HEK293 (cell line): ENCODE measurements at regions not wholly inside any gene's neighbourhood (a gene's known extent, or its start where the extent isn't known, plus 50 kb on each side); places are given as distances from the start of the nearest gene placed in this dataset.

Source experiments
- CTCF ChIA-PET: fragments of 350-600 bp; formaldehyde crosslinking; extraction: SDS; loops from one replicate; lab custom pipeline; 2021; ENCODE audit warnings: antibody characterized with exemption; lab: Yijun Ruan, JAX
- POLR2A ChIA-PET: fragments of 300-600 bp; formaldehyde crosslinking; extraction: SDS; loops from one replicate; lab custom pipeline; 2020; ENCODE audit warnings: antibody characterized with exemption, inconsistent platforms; lab: Yijun Ruan, JAX
- H3K27ac ChIP-seq: fragments of 200-500 bp; sonication (Bioruptor generic); 2 replicates; pipeline ENCODE4 v1.5.1; 2014; ENCODE audit warnings: low read depth, low read length, control low read depth, inconsistent platforms; ENCODE audit errors: extremely low read depth
- H3K36me3 ChIP-seq, 2 experiments: fragments of 200-500 bp in 1 of 2; sonication (Bioruptor generic) in 1 of 2; 1 replicate in 1 of 2; 2 replicates in 1 of 2; pipeline ENCODE4 v1.5.1; 2014 to 2017; ENCODE audit warnings: inconsistent platforms in 2 of 2, low read length in 2 of 2; ENCODE audit not compliant: control insufficient read depth in 2 of 2, insufficient read depth in 1 of 2
- H3K4me1 ChIP-seq: fragments of 200-500 bp; sonication (Bioruptor generic); 2 replicates; pipeline ENCODE4 v1.5.1; 2014; ENCODE audit warnings: mild to moderate bottlenecking, low read length, inconsistent platforms; ENCODE audit not compliant: control insufficient read depth, insufficient read depth
- H3K4me3 ChIP-seq: 2 replicates; pipeline ENCODE4 v1.5.1; 2011; ENCODE audit warnings: low read depth, mild to moderate bottlenecking, control low read depth, low read length, moderate library complexity
- H3K9me3 ChIP-seq: fragments of 200-500 bp; sonication (Bioruptor generic); 2 replicates; pipeline ENCODE4 v1.5.1; 2014; ENCODE audit warnings: low read depth, low read length, inconsistent platforms; ENCODE audit not compliant: control insufficient read depth, insufficient read depth
- EGR2 ChIP-seq: fragments of 450-650 bp; formaldehyde crosslinking; IDR thresholded peaks from 2 replicates; pipeline ENCODE4 v1.5.1; 2016; ENCODE audit warnings: low read depth, missing biosample characterization, missing genetic modification characterization
- GLIS1 ChIP-seq: fragments of 450-650 bp; formaldehyde crosslinking; IDR thresholded peaks from 2 replicates; pipeline ENCODE4 v1.5.1; 2016; ENCODE audit warnings: missing biosample characterization, missing genetic modification characterization
- INSM2 ChIP-seq: fragments of 450-650 bp; formaldehyde crosslinking; IDR thresholded peaks from 2 replicates; pipeline ENCODE4 v1.5.1; 2016; ENCODE audit warnings: missing biosample characterization, missing genetic modification characterization
- KLF10 ChIP-seq: fragments of 450-650 bp; IDR thresholded peaks from 2 replicates; pipeline ENCODE4 v1.5.1; 2018; ENCODE audit warnings: missing biosample characterization, mild to moderate bottlenecking, missing genetic modification characterization
- KLF9 ChIP-seq: fragments of 450-650 bp; formaldehyde crosslinking; IDR thresholded peaks from 2 replicates; pipeline ENCODE4 v1.5.1; 2016; ENCODE audit warnings: missing biosample characterization, missing genetic modification characterization, low read depth
- OSR2 ChIP-seq: fragments of 450-650 bp; formaldehyde crosslinking; IDR thresholded peaks from 2 replicates; pipeline ENCODE4 v1.5.1; 2016; ENCODE audit warnings: missing biosample characterization, missing genetic modification characterization
- PRDM1 ChIP-seq: fragments of 450-650 bp; formaldehyde crosslinking; IDR thresholded peaks from 2 replicates; pipeline ENCODE4; 2016; ENCODE audit warnings: missing biosample characterization, missing genetic modification characterization
- REPIN1 ChIP-seq: fragments of 450-650 bp; formaldehyde crosslinking; IDR thresholded peaks from 2 replicates; pipeline ENCODE4 v1.5.1; 2017; ENCODE audit warnings: missing biosample characterization, missing genetic modification characterization, low read depth
- ZBTB20 ChIP-seq: fragments of 450-650 bp; formaldehyde crosslinking; IDR thresholded peaks from 2 replicates; pipeline ENCODE4 v1.5.1; 2016; ENCODE audit warnings: missing biosample characterization, missing genetic modification characterization
- ZBTB7A ChIP-seq: fragments of 450-650 bp; formaldehyde crosslinking; IDR thresholded peaks from 2 replicates; pipeline ENCODE4 v1.5.1; 2016; ENCODE audit warnings: low read depth, missing biosample characterization, missing genetic modification characterization
- ZEB2 ChIP-seq: fragments of 450-650 bp; formaldehyde crosslinking; IDR thresholded peaks from 2 replicates; pipeline ENCODE4 v1.5.1; 2016; ENCODE audit warnings: missing biosample characterization, missing genetic modification characterization
- ZIC2 ChIP-seq: fragments of 450-650 bp; formaldehyde crosslinking; IDR thresholded peaks from 2 replicates; pipeline ENCODE4 v1.5.1; 2016; ENCODE audit warnings: missing biosample characterization, missing genetic modification characterization
- ZNF121 ChIP-seq: fragments of 450-650 bp; formaldehyde crosslinking; IDR thresholded peaks from 2 replicates; pipeline ENCODE4 v1.5.1; 2016; ENCODE audit warnings: missing biosample characterization, missing genetic modification characterization
- ZNF138 ChIP-seq: fragments of 450-650 bp; formaldehyde crosslinking; IDR thresholded peaks from 2 replicates; pipeline ENCODE4 v1.5.1; 2016; ENCODE audit warnings: missing biosample characterization, missing genetic modification characterization, borderline replicate concordance
- ZNF146 ChIP-seq: fragments of 450-650 bp; formaldehyde crosslinking; IDR thresholded peaks from 2 replicates; pipeline ENCODE4 v1.5.1; 2016; ENCODE audit warnings: missing biosample characterization, missing genetic modification characterization
- ZNF155 ChIP-seq: fragments of 450-650 bp; formaldehyde crosslinking; IDR thresholded peaks from 2 replicates; pipeline ENCODE4 v1.5.1; 2016; ENCODE audit warnings: missing biosample characterization, missing genetic modification characterization
- ZNF175 ChIP-seq: fragments of 450-650 bp; formaldehyde crosslinking; IDR thresholded peaks from 2 replicates; pipeline ENCODE4 v1.5.1; 2016; ENCODE audit warnings: missing biosample characterization, missing genetic modification characterization
- ZNF19 ChIP-seq: fragments of 450-650 bp; formaldehyde crosslinking; IDR thresholded peaks from 2 replicates; pipeline ENCODE4; 2016; ENCODE audit warnings: missing biosample characterization, missing genetic modification characterization, low read depth
- ZNF211 ChIP-seq: fragments of 450-650 bp; formaldehyde crosslinking; IDR thresholded peaks from 2 replicates; pipeline ENCODE4 v1.5.1; 2016; ENCODE audit warnings: low read depth, missing biosample characterization, missing genetic modification characterization
- ZNF335 ChIP-seq: fragments of 450-650 bp; formaldehyde crosslinking; conservative IDR thresholded peaks from 2 replicates; pipeline ENCODE4 v1.5.1; 2016; ENCODE audit warnings: missing biosample characterization, missing genetic modification characterization
- ZNF350 ChIP-seq: fragments of 450-650 bp; formaldehyde crosslinking; IDR thresholded peaks from 2 replicates; pipeline ENCODE4 v1.5.0; 2017; ENCODE audit warnings: missing biosample characterization, mild to moderate bottlenecking, missing genetic modification characterization
- ZNF488 ChIP-seq: fragments of 450-650 bp; formaldehyde crosslinking; IDR thresholded peaks from 2 replicates; pipeline ENCODE4 v1.5.1; 2016; ENCODE audit warnings: missing biosample characterization, missing genetic modification characterization
- ZNF544 ChIP-seq: fragments of 450-650 bp; formaldehyde crosslinking; IDR thresholded peaks from 2 replicates; pipeline ENCODE4 v1.5.0; 2017; ENCODE audit warnings: missing biosample characterization, missing genetic modification characterization
- ZNF585B ChIP-seq: fragments of 450-650 bp; formaldehyde crosslinking; IDR thresholded peaks from 2 replicates; pipeline ENCODE4 v1.5.1; 2016; ENCODE audit warnings: missing biosample characterization, missing genetic modification characterization
- ZNF621 ChIP-seq: fragments of 450-650 bp; formaldehyde crosslinking; IDR thresholded peaks from 2 replicates; pipeline ENCODE4 v1.5.1; 2017; ENCODE audit warnings: missing biosample characterization, missing genetic modification characterization
- ZNF623 ChIP-seq: fragments of 450-650 bp; formaldehyde crosslinking; IDR thresholded peaks from 2 replicates; pipeline ENCODE4 v1.5.1; 2016; ENCODE audit warnings: missing biosample characterization, missing genetic modification characterization
- ZNF660 ChIP-seq: fragments of 450-650 bp; IDR thresholded peaks from 2 replicates; pipeline ENCODE4 v1.5.1; 2018; ENCODE audit warnings: missing biosample characterization, mild to moderate bottlenecking, missing genetic modification characterization
- ZNF777 ChIP-seq: fragments of 450-650 bp; formaldehyde crosslinking; IDR thresholded peaks from 2 replicates; pipeline ENCODE4 v1.5.1; 2017; ENCODE audit warnings: missing biosample characterization, missing genetic modification characterization, borderline replicate concordance
- TF ChIP-seq, protein P1 (sequence below): fragments of 450-650 bp; formaldehyde crosslinking; IDR thresholded peaks from 2 replicates; pipeline ENCODE4 v1.5.1; 2016; ENCODE audit warnings: missing biosample characterization, missing genetic modification characterization
- TF ChIP-seq, protein P2 (sequence below): IDR thresholded peaks from 2 replicates; pipeline ENCODE4 v1.6.1; 2011; ENCODE audit warnings: mild to moderate bottlenecking, low read depth, low read length, borderline replicate concordance
- TF ChIP-seq, protein P3 (sequence below): fragments of 450-650 bp; formaldehyde crosslinking; IDR thresholded peaks from 2 replicates; pipeline ENCODE4 v1.5.1; 2016; ENCODE audit warnings: missing biosample characterization, missing genetic modification characterization

DNA sequence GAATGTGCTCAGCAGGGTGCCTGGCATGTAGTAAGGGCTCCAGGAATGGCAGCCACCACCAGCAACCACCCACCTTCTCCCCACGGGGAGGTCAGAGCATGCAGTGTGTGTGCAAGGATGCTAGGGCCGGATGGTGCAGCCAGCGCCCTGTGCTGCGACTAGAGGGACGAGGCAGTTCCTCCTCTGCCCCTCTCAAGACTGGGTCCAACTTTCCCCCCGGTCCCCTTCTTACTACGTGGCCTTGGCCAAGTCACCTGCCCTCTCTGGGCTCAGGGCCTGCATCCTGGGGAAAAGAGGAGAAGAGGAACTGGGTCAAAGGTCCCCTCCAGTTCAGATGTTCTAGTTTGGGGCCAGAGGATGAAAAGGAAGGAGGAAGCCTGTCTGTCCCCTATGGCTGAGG is 71.6 kb upstream of the TARDBP start (continued):
- no peak for TF ChIP-seq ZNF660
- TF ChIP-seq INSM2 (tag by site-specific recombination), result no peak
- TF ChIP-seq ZNF121 (tag by site-specific recombination), result no peak
- TF ChIP-seq ZNF175 (tag by site-specific recombination), result no peak
- TF ChIP-seq, protein P1, sequence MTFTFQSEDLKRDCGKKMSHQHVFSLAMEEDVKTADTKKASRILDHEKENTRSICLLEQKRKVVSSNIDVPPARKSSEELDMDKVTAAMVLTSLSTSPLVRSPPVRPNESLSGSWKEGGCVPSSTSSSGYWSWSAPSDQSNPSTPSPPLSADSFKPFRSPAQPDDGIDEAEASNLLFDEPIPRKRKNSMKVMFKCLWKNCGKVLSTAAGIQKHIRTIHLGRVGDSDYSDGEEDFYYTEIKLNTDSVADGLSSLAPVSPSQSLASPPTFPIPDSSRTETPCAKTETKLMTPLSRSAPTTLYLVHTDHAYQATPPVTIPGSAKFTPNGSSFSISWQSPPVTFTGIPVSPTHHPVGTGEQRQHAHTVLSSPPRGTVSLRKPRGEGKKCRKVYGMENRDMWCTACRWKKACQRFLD, result no peak

GRCh38 chr1:10941891-10942541 is 70.4 kb upstream of the TARDBP start:
- H3K27ac ChIP-seq, result no peak overlapping the region
- ChIA-PET POLR2A (interaction anchor here (0.6 to 0.7 kb wide), 2 partner anchors 56 to 70 kb away, joined by 3 to 4 read pairs; partner anchors contain the start of gene TARDBP), CTCF (interaction anchor here (0.5 to 1.6 kb wide), 28 partner anchors 10 to 444 kb away, joined by 3 to 17 read pairs (median 3); no protein-coding TSS in a partner anchor)
- H3K4me3 ChIP-seq, result no peak overlapping the region; the same call in 1 of the 2 replicates
- H3K4me1 ChIP-seq, result peaks cover 3% of the 10 kb centered on the region; the same call in 1 of the 2 replicates
- no peaks in the 10 kb centered on the region for H3K36me3 ChIP-seq
- H3K9me3 ChIP-seq, result no peaks in the 10 kb centered on the region
- TF ChIP-seq ZNF138 (no peak), ZNF621 (tag by site-specific recombination) (no peak), ZEB2 (tag by site-specific recombination) (peak; percentile 61; the same call in 1 of the 2 replicates), ZBTB7A (tag by site-specific recombination) (peak; percentile 54; the same call in 1 of the 2 replicates), ZNF488 (no peak), ZNF155 (tag by site-specific recombination) (no peak), ZNF335 (peak; percentile 76), ZNF350 (tag by site-specific recombination) (no peak), PRDM1 (tag by site-specific recombination) (no peak), ZNF19 (tag by site-specific recombination) (no peak), ZNF777 (no peak), ZNF623 (tag by site-specific recombination) (no peak), ZNF211 (tag by site-specific recombination) (no peak), GLIS1 (peak; percentile 93), ZNF146 (tag by site-specific recombination) (no peak), OSR2 (tag by site-specific recombination) (no peak), ZNF585B (tag by site-specific recombination) (no peak), ZNF544 (tag by site-specific recombination) (no peak), EGR2 (tag by site-specific recombination) (peak; percentile 48; the same call in 1 of the 2 replicates), REPIN1 (tag by site-specific recombination) (no peak), ZIC2 (tag by site-specific recombination) (peak; percentile 66), ZBTB20 (tag by site-specific recombination) (no peak), KLF10 (tag by site-specific recombination) (no peak), KLF9 (tag by site-specific recombination) (no peak)
- TF ChIP-seq, protein P2, sequence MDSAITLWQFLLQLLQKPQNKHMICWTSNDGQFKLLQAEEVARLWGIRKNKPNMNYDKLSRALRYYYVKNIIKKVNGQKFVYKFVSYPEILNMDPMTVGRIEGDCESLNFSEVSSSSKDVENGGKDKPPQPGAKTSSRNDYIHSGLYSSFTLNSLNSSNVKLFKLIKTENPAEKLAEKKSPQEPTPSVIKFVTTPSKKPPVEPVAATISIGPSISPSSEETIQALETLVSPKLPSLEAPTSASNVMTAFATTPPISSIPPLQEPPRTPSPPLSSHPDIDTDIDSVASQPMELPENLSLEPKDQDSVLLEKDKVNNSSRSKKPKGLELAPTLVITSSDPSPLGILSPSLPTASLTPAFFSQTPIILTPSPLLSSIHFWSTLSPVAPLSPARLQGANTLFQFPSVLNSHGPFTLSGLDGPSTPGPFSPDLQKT, result no peak
- TF ChIP-seq, protein P3, sequence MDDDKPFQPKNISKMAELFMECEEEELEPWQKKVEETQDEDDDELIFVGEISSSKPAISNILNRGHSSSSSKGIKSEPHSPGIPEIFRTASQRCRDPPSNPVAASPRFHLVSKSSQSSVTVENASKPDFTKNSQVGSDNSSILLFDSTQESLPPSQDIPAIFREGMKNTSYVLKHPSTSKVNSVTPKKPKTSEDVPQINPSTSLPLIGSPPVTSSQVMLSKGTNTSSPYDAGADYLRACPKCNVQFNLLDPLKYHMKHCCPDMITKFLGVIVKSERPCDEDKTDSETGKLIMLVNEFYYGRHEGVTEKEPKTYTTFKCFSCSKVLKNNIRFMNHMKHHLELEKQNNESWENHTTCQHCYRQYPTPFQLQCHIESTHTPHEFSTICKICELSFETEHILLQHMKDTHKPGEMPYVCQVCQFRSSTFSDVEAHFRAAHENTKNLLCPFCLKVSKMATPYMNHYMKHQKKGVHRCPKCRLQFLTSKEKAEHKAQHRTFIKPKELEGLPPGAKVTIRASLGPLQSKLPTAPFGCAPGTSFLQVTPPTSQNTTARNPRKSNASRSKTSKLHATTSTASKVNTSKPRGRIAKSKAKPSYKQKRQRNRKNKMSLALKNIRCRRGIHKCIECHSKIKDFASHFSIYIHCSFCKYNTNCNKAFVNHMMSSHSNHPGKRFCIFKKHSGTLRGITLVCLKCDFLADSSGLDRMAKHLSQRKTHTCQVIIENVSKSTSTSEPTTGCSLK (tag by site-specific recombination), result no peak
